Astrocyte of the hippocampus (primary cell): ENCODE measurements at regions not wholly inside any gene's neighbourhood (a gene's known extent, or its start where the extent isn't known, plus 50 kb on each side); places are given as distances from the start of the nearest gene placed in this dataset.

ENCODE experiments used
- DNase-seq: peaks from one replicate; pipeline ENCODE4 v3.0.0; 2011; ENCODE audit warnings: low read depth, low spot score

DNA sequence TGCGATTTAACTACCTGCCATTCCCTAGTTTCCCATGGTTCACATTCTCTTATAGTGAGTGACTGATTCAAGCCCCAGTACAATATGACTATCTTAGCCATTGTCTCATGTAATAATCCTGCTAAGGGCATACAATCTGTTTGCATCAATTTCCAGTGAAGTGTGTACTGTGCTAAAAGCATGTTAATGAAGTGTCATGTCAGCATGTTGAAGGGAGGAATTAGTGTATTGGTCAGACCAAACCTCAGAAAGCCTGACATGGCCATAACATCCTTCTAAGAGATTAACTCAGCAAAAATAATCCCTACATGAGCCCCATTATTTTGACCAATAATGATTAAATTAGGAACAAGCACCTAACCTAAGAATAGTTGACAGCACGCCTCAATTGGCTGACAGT lies 442.4 kb downstream of the ENC1 start:
- no peak for DNase-seq

DNA sequence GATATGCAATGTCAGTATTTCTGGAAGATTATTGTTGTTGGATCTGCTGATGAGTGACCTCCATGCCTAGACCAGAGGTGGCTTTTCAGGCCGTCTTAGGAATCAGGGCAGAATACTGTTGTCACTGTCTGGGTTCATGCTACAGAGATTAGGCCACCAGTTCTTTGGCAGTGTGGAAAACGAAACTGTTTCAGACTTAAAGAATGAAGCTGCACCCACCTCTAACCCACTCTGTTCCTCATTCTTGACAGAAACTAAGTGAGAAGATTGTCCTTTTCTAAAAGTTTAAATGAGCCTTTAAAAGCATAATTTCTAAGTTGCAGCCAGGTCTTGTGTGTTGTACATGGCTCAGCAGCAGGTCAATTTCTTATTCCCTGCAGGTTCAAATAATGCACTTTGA lies 444.3 kb downstream of the ENC1 start:
- no peak for DNase-seq

DNA sequence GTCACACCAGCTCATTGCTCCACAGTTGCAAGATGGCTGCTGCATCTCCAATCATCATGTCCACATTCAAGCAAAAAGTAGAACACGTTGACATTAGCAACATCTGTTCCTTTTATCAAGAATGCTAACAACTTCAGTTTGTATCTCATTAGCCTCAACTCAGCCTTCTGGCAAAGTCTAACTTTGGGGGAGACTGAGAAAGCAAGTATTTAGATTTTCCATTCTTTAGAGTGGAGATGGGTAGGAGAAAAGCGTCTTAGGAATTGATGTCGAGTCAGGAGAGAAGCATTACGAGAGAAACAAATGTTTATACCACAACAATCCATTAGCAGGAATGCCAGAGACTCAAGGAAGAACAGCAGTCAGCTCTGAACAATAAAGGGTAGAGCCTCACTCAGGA lies 446.3 kb downstream of the ENC1 start:
- DNase-seq: no peak

DNA sequence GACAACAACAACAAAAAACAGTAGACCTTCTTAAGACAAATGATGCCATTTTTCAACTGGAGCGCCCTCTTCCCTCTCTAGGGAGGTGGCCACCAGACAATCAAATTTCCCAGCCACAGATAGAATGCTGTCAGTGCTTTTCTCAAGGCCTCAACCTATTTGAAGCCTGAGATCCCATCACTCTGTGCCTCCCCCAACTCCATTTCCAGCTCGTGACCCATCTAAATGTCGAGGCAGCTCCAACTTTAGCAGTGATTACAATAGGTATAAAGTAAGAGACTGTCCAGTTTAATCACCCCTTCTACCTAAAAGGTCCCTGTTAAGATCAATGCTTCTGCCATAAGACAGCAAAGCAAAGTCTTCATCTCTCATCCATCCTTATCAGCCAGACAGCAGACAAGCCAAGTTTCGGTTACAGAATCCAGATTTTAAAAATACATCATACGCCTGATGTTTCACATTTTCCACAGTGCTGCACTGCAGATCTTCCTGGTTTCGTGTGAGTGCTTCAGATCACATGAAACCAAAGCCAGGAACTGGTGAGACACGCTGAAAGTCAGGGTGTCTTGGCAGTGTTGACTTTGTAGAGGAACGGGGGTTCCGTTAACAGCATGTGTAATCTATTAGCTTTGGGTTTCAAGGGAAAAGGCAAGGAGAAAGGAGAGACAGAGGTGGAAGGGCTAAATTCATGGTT lies 447.8 kb downstream of the ENC1 start:
- no peak for DNase-seq

DNA sequence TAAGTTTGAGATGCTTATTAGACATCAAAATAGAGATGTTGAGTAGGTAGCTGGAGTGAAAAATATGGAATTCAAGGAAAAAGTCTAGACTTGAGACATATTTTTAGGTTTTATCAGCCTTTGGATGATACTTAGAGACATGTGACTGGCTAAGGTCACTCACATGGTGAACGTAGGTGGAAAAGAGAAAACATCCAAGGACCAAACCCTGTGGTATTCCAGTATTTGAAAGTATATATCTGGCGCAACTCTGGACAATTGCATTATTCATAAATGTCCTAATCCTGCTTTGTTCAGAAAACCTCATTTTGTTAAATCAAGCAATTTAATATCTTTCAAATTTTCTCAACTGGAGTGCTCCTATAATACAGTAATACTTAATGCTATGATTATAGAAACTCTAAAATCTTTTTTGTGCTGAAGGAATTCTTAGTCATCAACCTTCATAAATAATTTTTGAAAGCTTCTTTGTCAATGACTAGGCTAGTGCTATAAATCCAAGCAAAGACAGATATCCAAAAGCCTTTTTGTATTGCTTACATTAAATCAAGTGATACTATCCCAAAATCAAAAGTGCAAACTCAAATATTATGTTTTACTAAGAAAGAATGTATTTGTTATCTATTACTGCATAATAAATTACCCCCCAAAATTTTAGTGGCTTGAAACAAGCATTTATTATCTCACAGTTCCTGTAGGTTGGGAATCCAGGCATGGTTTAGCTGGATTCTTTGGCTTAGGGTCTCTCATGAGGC lies 452.0 kb downstream of the ENC1 start:
- no peak for DNase-seq

DNA sequence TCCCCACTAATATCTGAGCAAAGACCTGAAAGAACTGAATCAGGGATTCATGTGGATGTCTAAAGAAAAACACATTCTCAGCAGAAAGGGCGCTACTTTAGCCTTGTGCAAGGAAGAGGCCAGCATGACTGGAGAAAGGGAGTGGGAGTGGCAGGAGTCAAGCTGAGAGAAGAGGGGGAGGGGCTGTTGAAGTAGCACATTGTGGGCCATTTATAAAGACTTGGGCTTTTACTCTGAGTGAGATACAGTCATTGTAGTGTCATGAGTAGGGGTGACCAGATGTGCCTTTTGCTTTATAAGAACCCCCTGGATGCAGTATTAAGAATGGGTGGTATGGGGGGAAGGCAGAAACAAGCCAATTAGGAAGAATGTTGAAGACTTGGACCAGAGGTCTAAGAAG lies 452.8 kb downstream of the ENC1 start:
- no peak for DNase-seq

DNA sequence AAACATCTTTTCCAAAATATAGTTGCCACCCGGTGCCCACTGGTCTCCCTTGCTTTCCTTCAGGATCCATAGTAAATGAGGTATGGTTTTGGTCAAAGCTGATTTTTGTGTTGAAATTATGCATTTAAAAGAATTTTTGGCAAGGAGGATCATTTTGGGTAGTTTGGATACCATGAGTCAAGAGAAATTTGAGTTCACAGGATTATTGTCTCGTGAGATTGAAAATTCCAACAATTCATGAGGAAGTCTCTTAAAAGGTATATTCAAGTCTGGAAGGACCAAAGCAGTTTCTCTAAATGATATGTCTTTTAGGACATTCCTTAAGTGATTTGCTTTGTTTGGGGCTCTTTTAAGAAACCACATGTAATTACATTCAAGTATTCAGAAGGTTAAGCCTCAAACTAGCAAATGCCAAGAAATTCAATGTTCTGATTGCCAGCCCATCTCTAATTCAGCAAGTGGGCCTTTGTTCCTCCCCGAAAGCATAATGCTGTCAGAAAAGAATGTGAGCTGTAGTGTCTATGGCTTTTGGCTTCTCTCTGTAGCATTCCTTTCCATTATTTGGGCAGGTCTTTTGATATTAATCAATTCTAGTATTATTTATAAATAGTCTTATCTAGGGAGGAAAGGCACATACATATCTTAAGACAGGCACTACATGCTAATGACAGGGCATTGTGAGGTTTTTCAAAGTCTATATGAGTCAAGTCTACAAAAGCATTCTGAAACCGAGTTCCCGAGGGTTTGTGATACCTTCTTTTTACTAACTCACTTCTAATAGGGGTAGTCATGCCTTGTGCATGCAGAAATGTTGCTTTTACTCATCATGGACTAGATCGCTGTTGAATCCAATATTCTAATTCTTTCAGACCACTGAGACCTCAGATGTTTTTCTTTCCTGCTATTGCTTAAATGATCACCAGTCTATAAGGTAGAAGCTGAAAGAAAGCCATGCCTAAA lies 453.9 kb downstream of the ENC1 start:
- peak; percentile 86 for DNase-seq

DNA sequence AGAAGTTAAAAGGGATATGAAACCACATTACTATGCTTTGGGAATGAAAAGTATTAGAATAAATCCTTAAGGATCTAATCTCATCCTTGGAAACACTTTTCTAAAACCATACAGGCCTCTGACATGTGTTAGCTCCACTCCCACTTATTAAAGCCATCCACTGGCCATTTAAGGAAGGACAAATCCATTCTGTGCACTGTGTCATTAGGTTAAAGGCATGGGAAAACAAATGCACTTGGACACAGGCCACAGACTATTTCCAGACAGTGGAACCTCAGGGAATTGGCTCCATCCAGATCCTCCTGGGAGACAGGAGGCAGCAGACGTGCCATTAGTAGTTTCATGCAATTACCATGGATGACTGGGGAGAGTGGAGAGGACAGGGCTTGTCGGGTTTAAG lies 454.9 kb downstream of the ENC1 start:
- peak; percentile 85 for DNase-seq

DNA sequence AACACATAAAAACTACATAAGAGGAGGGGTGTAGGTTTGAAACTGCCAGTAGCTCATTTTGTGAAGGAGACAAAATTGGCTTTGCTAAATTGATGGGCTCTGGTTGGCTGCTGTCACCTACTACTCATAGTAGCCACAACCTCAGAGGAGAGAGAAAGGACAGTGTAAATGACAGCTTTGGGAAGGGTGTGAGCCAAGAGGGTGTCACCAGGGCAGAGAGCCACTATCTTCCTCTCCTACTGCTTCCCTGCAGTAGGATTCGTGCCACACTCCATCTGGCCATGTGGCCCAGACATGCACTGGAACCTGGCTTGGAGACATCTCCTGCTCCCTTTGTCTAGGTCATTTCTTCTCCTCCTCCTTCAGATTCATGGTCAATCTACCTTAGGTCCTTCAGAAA lies 455.9 kb downstream of the ENC1 start:
- DNase-seq: no peak

DNA sequence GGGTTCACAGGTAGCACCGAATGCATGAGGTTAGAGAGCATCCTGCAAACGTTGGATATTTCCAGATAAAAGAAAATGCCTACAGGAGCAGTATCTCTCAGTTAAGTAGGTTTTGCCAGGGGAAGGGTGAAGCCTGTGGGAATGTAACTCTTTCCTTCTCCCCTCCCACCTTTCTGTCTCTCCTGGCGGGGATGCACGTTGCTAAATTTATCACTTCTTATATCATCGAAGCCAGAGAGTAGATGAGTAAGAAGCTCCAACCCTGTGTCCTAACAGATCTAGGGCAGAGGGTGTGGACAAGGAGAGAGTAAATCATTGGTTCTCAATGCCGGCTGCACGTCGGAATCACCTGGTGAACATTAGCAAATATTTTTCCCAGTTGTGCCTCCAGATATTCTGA lies 457.5 kb downstream of the ENC1 start:
- no peak for DNase-seq

DNA sequence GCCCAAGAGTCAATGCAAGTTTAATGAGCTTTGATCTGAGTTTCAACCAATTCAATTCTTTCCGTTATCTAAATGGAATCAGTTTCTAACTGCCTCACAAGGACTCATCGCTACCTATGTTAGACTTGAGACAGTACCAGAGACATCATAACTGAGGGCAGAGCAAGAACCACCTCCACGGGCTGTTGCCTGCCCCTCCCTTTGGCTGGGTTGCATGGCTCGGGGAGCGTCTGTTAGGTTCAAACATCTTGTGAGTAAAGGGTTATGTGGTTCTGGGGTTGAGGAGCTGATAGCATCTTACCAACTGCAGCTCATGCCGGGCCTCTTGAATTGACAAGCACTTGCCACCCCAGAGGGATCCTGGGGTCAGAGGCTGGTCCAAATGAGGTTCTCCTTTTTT lies 457.9 kb downstream of the ENC1 start:
- DNase-seq: no peak

DNA sequence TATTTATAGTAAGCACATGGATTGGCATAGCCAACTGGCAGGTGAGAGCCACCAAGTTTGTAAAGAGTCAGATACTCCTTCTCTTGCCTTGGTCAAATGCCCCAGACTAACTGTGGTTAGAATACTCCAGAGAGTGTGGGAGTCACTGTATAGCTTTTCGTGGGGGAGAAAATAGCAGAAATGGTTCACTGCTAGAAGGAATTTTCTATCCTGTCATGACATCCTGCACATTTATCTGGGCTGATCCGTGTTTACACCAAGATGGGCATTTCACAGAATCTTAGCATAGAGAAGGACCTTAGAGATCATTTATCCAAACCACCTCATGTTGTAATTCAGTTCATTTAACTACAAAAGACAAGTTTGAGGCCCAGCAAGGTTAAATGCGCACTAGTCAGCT lies 460.8 kb downstream of the ENC1 start:
- DNase-seq: peak; percentile 29

DNA sequence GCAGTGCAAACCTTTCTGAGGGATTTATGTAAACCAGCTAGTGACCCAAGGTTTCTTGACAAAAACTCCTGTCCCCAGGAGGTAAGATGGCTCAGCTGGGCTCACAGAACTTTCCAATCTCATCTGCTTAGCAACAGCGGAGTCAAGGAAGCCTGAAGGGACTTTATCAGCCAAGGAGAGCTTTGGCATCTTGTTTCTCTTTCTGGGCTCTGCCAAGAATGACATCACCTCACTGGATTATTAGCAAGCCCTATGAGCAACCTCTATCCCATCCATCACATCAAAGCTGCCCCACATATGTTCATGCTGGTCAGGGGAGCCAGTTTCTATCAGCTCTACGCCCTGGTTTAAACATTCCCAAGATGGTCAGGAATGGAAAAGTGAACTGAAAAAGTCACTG lies 461.3 kb downstream of the ENC1 start:
- DNase-seq: peak; percentile 94

DNA sequence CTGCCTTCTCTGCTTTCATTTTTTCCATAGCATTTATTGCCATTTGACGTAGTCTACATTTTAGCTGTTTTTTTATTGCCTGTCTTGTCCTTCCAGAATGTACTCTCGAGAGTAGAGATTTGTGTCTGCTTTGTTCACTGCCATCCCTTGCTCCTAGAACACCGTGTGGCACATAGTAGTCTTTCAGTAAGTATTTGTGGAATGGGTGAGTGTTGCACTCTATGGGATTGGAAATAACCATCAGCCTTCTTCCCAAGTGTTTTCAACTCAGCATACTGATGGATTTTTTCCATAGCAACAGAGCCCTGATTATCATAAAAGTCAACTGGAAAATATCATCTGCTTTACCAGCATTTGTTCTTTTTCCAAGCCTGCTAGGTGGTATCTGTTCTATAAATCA lies 462.6 kb downstream of the ENC1 start:
- DNase-seq: no peak

DNA sequence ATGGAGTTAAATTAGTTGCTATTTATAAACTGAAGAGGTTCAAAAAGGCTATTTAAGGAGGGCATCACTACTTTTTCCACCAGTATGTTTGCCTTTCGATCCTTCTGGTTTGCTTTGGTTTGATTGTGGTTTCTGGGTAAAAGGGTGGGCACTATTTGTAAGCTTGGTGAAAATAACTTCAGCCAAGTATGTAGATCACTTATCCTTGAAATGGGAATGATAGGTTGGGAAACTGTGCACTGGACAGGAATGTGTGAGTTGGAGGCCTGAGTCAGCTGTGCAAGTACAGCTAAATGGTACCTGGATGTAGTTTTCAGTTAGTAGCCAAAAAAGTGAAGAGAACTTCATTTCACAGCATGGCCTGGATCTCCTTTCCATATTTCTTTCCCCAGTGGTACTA lies 466.2 kb downstream of the ENC1 start:
- DNase-seq: peak; percentile 70

DNA sequence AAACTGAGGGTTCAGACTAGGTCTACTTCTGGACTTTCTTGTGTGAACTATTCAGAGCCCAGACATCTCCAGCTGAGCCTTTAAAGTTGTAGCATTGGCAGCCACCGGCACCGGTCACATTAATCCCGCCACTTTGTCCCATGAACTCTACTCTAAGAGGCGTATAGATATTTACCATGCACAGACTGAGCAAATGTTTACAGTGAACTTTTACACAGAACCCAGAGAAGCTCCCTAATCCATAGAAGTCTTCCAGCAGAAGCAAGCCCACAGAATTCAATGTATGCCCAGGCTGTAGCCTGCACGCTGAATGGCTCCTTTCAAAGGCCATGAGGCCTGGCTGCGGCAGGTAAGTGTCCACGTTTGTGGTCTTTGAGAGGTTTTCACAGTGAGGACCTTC lies 466.9 kb downstream of the ENC1 start:
- DNase-seq: no peak

DNA sequence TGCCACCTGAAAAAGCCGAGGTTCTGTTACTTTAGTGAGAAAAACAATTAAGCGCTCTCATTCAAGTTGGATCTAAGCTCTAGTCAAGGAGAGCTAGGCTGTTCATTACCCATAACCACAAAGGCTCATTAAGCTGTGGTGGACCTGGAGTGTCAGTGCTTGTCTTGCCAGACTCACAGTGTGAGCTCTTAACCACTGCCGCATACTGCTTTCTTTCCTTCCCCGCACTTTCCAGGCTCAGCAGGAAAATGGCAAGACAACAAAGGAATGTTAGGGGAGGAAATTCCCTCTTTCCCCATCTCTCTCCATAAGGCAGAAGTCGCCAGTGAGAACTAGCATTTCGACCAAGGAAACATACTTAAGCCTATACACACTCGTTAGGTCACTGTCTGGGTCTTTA lies 467.3 kb downstream of the ENC1 start:
- peak; percentile 94 for DNase-seq

DNA sequence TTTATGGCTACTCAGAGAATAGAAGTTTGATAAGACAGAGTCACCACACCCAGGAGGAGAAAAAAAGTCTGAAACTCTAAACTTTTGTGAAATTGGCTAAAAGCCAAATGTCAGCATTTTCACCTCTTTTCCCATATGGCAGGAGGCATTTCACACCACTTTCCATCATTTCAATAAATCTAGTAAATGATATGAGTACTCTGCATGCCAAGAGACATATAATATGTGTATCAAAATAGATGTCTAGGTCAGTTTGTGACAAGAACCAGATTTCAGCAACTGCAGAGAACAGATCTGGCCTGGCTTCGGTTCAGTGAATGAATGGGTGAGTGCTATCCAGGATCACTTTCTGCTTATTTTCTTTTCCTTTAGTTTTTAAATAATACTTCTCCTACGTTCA lies 470.8 kb downstream of the ENC1 start:
- DNase-seq: no peak

DNA sequence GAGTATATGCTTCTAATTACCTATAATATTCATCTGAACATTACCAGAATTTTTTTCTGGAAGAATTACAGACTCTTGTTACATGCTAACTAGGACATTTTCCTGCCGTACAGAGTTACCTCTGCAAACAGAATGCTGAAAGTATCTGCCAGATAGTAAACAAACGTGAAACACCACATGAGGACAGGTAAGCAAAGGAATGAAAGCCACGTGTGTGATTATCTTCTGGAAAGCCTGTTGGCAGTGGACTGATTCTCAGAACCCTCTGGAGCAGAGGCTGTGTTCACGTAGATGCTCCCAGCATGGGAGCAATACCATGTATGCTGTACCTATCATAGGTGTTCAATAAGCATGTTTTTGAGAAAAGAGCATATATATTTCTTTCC lies 472.6 kb downstream of the ENC1 start:
- no peak for DNase-seq

DNA sequence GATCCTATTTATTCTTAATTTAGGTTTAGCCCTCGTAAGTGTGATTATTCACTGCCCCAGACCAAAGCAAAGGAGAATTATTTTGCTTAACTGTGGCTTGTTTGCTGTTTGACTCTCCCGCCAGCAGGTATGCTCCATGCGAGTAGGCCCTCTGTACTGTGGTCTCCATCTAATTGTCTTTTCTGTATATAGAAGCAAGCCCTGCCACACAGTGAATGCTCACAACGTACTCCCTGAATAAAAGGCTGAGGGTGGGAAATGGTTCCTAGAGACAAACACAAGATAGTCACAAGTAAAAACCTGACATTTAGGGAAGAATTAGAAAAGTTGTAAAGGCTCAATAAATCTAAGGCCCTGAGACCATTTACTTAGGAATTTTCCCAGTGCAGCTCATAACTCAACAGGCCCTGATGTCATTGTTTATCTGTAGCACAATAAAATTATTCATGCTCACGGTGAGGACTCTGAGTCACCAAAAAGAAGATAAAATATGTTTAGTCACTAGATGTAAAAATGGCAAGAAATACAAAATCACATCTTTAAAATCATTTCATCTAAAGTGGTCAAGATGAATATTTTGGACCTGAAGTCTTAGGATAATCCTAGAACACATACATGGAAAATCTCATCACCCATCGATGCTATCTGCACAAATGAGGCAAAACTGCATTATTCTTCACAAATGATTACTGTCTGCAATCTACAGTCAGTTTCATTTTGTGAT lies 473.2 kb downstream of the ENC1 start:
- DNase-seq: peak; percentile 71

DNA sequence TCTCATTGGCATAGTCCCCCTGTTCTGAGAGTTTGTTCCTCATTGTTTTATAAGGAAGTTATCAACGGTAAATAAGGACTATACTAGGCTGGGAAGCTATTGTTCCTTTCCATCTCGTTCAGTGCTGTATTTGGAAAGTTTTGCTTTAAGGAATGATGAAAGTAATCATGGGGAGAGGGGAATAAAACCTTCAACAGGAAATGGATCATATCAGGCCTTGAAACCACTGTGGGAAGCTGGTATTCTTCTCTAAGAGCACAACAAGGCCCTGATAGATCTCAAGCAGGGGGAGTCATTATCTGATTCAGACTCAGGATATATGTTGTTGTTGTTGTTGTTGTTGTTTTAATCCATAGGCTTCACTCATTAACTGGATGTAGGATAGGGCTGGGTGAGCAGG lies 474.5 kb downstream of the ENC1 start:
- DNase-seq: no peak

DNA sequence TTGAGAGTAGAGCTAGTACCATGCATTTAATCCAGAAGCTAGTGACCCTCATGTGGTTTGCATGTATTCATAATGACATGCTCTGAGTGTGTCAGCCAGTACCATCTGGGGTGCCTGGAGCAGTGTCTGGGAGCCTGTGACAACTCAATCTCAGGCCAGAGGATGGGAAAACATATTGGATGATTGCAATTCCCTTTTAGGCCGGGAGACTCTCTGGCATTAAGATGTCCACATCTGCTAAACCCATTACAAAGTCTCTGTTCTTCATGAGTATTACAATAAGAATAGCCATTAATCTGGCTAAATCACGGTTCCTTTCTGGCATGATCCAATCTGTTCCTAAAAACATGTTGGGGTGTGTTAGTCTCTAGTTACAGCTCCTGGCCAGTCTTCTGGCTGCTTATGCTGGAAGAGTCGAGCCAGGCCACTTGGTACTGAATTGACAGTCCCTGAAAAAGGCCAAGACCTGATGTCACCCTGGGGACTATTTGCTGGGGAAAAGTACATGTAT lies 475.7 kb downstream of the ENC1 start:
- no peak for DNase-seq
